GM12865 (cell line): ENCODE measurements at regions not wholly inside any gene's neighbourhood (a gene's known extent, or its start where the extent isn't known, plus 50 kb on each side); places are given as distances from the start of the nearest gene placed in this dataset.
A peak's percentile ranks its signal among the peaks of the same experiment; 100 is the strongest.

Experiments used
- DNase-seq: peaks from one replicate; pipeline ENCODE4 v3.0.0; 2010; ENCODE audit warnings: low read depth
- H3K4me3 ChIP-seq: 2 replicates; pipeline ENCODE4 v1.5.1; 2011; ENCODE audit warnings: mild to moderate bottlenecking, low read depth, low read length, control low read depth
- TF ChIP-seq, protein P1 (sequence below): IDR thresholded peaks from 2 replicates; pipeline ENCODE4 v1.5.1; 2011; ENCODE audit warnings: low read length, control low read depth, low read depth, inconsistent platforms; ENCODE audit not compliant: insufficient read depth; ENCODE audit errors: missing control alignments

GRCh38 chr1:37277366-37277765 is 197.0 kb upstream of the ZC3H12A start:
- no peak for DNase-seq
- H3K4me3 ChIP-seq: no peak overlapping the region
- TF ChIP-seq, protein P1, sequence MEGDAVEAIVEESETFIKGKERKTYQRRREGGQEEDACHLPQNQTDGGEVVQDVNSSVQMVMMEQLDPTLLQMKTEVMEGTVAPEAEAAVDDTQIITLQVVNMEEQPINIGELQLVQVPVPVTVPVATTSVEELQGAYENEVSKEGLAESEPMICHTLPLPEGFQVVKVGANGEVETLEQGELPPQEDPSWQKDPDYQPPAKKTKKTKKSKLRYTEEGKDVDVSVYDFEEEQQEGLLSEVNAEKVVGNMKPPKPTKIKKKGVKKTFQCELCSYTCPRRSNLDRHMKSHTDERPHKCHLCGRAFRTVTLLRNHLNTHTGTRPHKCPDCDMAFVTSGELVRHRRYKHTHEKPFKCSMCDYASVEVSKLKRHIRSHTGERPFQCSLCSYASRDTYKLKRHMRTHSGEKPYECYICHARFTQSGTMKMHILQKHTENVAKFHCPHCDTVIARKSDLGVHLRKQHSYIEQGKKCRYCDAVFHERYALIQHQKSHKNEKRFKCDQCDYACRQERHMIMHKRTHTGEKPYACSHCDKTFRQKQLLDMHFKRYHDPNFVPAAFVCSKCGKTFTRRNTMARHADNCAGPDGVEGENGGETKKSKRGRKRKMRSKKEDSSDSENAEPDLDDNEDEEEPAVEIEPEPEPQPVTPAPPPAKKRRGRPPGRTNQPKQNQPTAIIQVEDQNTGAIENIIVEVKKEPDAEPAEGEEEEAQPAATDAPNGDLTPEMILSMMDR: no peak

- no peak for DNase-seq
- TF ChIP-seq, protein P1: no peak
- no peak overlapping the region for H3K4me3 ChIP-seq
Measured at GRCh38 chr1:37281354-37281753, 193.0 kb upstream of the ZC3H12A start.

DNA sequence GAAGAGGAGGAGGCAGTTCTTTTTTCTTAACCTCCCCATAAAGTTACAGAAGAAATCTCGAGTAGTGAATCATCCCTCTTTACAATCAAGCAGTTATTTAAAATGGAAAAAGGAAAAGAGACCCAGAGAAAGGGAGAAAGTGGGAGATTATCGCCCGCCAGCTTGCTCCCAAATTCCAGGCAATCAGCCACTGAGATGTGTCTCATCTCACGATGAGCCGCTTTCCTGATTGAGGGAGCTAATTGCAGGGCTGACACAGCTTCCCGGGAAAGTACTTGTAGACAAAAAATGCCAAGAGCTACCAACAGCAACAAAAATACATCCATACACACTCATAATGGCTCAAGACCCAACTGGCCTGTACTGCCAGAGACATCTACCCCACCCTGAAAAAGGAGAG is 191.6 kb upstream of the ZC3H12A start:
- DNase-seq: no peak
- H3K4me3 ChIP-seq: no peak overlapping the region
- TF ChIP-seq, protein P1: no peak

- no peak overlapping the region for H3K4me3 ChIP-seq
- TF ChIP-seq, protein P1: no peak
- no peak for DNase-seq
Measured at GRCh38 chr1:37284053-37284452, 190.3 kb upstream of the ZC3H12A start.

DNA sequence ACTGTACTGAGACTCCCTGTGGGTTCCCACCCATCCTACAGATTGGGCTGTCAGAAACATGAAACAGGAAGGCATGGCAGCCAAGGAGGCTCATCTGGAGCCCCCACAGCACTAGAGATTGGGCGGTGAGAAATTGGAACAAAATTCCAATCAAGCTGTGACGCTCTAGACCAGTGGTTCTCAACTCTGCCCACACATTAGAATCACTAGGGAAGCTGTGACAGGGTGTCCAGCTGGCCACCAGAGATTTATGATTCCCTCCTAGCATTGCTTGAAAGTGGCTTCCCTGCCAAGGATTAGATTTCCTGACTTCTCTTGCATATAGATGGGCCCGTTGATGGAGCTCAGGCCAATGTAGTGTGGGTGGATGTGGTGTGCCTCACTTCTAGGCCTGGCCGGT is 187.5 kb upstream of the ZC3H12A start:
- H3K4me3 ChIP-seq: no peak overlapping the region
- DNase-seq: no peak
- TF ChIP-seq, protein P1: no peak

- DNase-seq: peak; percentile 97
- peak overlapping the region; percentile 48 for H3K4me3 ChIP-seq
- TF ChIP-seq, protein P1: no peak
Measured at GRCh38 chr1:37288900-37289299, 185.5 kb upstream of the ZC3H12A start.

GRCh38 chr1:37290718-37291117 is 183.7 kb upstream of the ZC3H12A start:
- no peak for DNase-seq
- TF ChIP-seq, protein P1: no peak
- H3K4me3 ChIP-seq: no peak overlapping the region
